Ascending aorta (tissue), 2 donors: ENCODE measurements at regions not wholly inside any gene's neighbourhood (a gene's known extent, or its start where the extent isn't known, plus 50 kb on each side); places are given as distances from the start of the nearest gene placed in this dataset.

Source experiments
- DNase-seq, 2 donors: peaks; one replicate each; pipeline ENCODE4 v3.0.0-alpha.2; 2019; ENCODE audit warnings: low spot score in 2 of 2
- H3K27ac ChIP-seq, 2 donors: fragments of 200-600 bp; sonication (generic); one replicate each; pipeline ENCODE4 v1.5.1; 2016 to 2017; ENCODE audit warnings: mild to moderate bottlenecking in 1 of 2
- H3K27me3 ChIP-seq: fragments of 200-600 bp; sonication (generic); one replicate; pipeline ENCODE4 v1.5.1; 2017
- H3K36me3 ChIP-seq, 2 donors: fragments of 200-600 bp; sonication (generic); one replicate each; pipeline ENCODE4 v1.5.1; 2016
- H3K4me1 ChIP-seq, 2 donors: fragments of 200-600 bp; sonication (generic); one replicate each; pipeline ENCODE4 v1.5.1; 2016 to 2017; ENCODE audit warnings: mild to moderate bottlenecking in 1 of 2
- H3K4me3 ChIP-seq, 2 donors: fragments of 200-600 bp; sonication (generic); one replicate each; pipeline ENCODE4 v1.5.1; 2016 to 2017; ENCODE audit warnings: mild to moderate bottlenecking in 1 of 2
- H3K9me3 ChIP-seq, 2 donors: fragments of 200-600 bp; sonication (generic); one replicate each; pipeline ENCODE4 v1.5.1; 2016
- CTCF ChIP-seq, 3 experiments: fragments of 200-600 bp in 2 of 3; fragments of 450-650 bp in 1 of 3; sonication (generic) in 2 of 3; IDR thresholded peaks; one replicate each; pipeline ENCODE4 v1.5.1; 2016 to 2019; ENCODE audit warnings: antibody characterized with exemption in 3 of 3, mild to moderate bottlenecking in 1 of 3, moderate library complexity in 1 of 3
- intact Hi-C: fragments of 100-400 bp; cut with DNase I; formaldehyde crosslinking; loops from one replicate; pipeline ENCODE4 v1.15.1; 2023

- no peak for TF ChIP-seq CTCF (IDR thresholded peaks at IDR 0.05)
These were observed 76.1 kb downstream of the MSX2 start for GRCh38 chr5:174800435-174800834.

GRCh38 chr5:174799121-174799520 lies 74.7 kb downstream of the MSX2 start:
- DNase-seq = no peak
- Histone ChIP-seq H3K9me3 (no peaks in the 10 kb centered on the region), H3K36me3 (no peaks in the 10 kb centered on the region), H3K27ac (no peak overlapping the region), H3K4me3 (no peak overlapping the region), H3K27me3 (no peaks in the 10 kb centered on the region), H3K4me1 (no peaks in the 10 kb centered on the region)
- no peak for TF ChIP-seq CTCF (IDR thresholded peaks at IDR 0.05)
- intact Hi-C loops = no loop called here

More at GRCh38 chr5:174800435-174800834, 76.1 kb downstream of the MSX2 start:
- intact Hi-C loops = no loop called here
- H3K36me3 ChIP-seq = no peaks in the 10 kb centered on the region
- no peaks in the 10 kb centered on the region for H3K4me1 ChIP-seq
- H3K27me3 ChIP-seq = no peaks in the 10 kb centered on the region
- DNase-seq = no peak
- H3K27ac ChIP-seq = no peak overlapping the region
- no peak overlapping the region for H3K4me3 ChIP-seq
- peaks cover 0 to 2% of the 10 kb centered on the region in 2 donors for H3K9me3 ChIP-seq

GRCh38 chr5:174798551-174798951 lies 74.2 kb downstream of the MSX2 start:
- no peak for TF ChIP-seq CTCF (IDR thresholded peaks at IDR 0.05)
- intact Hi-C loops = no loop called here
- H3K9me3 ChIP-seq = no peaks in the 10 kb centered on the region
- no peaks in the 10 kb centered on the region for H3K4me1 ChIP-seq
- H3K27me3 ChIP-seq = no peaks in the 10 kb centered on the region
- H3K36me3 ChIP-seq = no peaks in the 10 kb centered on the region
- no peak overlapping the region for H3K4me3 ChIP-seq
- no peak for DNase-seq
- no peak overlapping the region for H3K27ac ChIP-seq

GRCh38 chr5:174796711-174797192 lies 72.4 kb downstream of the MSX2 start:
- TF ChIP-seq CTCF (IDR thresholded peaks at IDR 0.05) = no peak
- no peak for DNase-seq
- H3K27me3 ChIP-seq = no peaks in the 10 kb centered on the region
- H3K4me3 ChIP-seq = no peak overlapping the region
- intact Hi-C loops = no loop called here
- no peak overlapping the region for H3K27ac ChIP-seq
- no peaks in the 10 kb centered on the region for H3K36me3 ChIP-seq
- no peaks in the 10 kb centered on the region for H3K9me3 ChIP-seq
- H3K4me1 ChIP-seq = no peaks in the 10 kb centered on the region

- Histone ChIP-seq H3K27ac (no peak overlapping the region), H3K4me3 (no peak overlapping the region), H3K9me3 (no peaks in the 10 kb centered on the region), H3K4me1 (no peaks in the 10 kb centered on the region), H3K27me3 (no peaks in the 10 kb centered on the region), H3K36me3 (no peaks in the 10 kb centered on the region)
- intact Hi-C loops = loop anchor here (5.0 kb wide), 1 partner anchor 468 kb away; no protein-coding TSS in a partner anchor
- TF ChIP-seq CTCF (IDR thresholded peaks at IDR 0.05) = no peak
- DNase-seq = no peak
These were observed 70.7 kb downstream of the MSX2 start for GRCh38 chr5:174794931-174795672.
